ENCODE measurements at regions not wholly inside any gene's neighbourhood (a gene's known extent, or its start where the extent isn't known, plus 50 kb on each side); places are given as distances from the start of the nearest gene placed in this dataset.

- no peaks in the 10 kb centered on the region for H3K36me3 ChIP-seq (ENCODE audit: control insufficient read depth in 5 of 5, insufficient read depth in 5 of 5, low read length in 5 of 5)
- H3K4me3 ChIP-seq (ENCODE audit: low read depth in 1 of 5, low read length in 5 of 5) = no peak overlapping the region
- H3K9me3 ChIP-seq (ENCODE audit: control insufficient read depth in 5 of 5, low read length in 5 of 5) = no peaks in the 10 kb centered on the region
- H3K27me3 ChIP-seq (ENCODE audit: control insufficient read depth in 5 of 5, insufficient read depth in 4 of 5, low read length in 5 of 5) = peaks cover 0 to 3% (median 0%) of the 10 kb centered on the region in 5 donors
- H3K27ac ChIP-seq (ENCODE audit: low read depth, low read length) = no peak overlapping the region
- H3K9ac ChIP-seq (ENCODE audit: low read length in 5 of 5) = no peak overlapping the region
- no peaks in the 10 kb centered on the region for H3K4me1 ChIP-seq (ENCODE audit: control insufficient read depth in 5 of 5, insufficient read depth in 5 of 5, low read length in 5 of 5)
Observed at GRCh38 chrX:94414746-94415145, 740.7 kb downstream of the FAM133A start.

- Histone ChIP-seq H3K9me3 (ENCODE audit: control insufficient read depth in 5 of 5, low read length in 5 of 5) (no peaks in the 10 kb centered on the region), H3K4me3 (ENCODE audit: low read depth in 1 of 5, low read length in 5 of 5) (no peak overlapping the region), H3K27me3 (ENCODE audit: control insufficient read depth in 5 of 5, insufficient read depth in 4 of 5, low read length in 5 of 5) (peaks cover 0 to 3% (median 0%) of the 10 kb centered on the region in 5 donors), H3K9ac (ENCODE audit: low read length in 5 of 5) (no peak overlapping the region), H3K4me1 (ENCODE audit: control insufficient read depth in 5 of 5, insufficient read depth in 5 of 5, low read length in 5 of 5) (no peaks in the 10 kb centered on the region), H3K27ac (ENCODE audit: low read depth, low read length) (no peak overlapping the region), H3K36me3 (ENCODE audit: control insufficient read depth in 5 of 5, insufficient read depth in 5 of 5, low read length in 5 of 5) (no peaks in the 10 kb centered on the region)
Observed at GRCh38 chrX:94418065-94418464, 744.1 kb downstream of the FAM133A start.

DNA sequence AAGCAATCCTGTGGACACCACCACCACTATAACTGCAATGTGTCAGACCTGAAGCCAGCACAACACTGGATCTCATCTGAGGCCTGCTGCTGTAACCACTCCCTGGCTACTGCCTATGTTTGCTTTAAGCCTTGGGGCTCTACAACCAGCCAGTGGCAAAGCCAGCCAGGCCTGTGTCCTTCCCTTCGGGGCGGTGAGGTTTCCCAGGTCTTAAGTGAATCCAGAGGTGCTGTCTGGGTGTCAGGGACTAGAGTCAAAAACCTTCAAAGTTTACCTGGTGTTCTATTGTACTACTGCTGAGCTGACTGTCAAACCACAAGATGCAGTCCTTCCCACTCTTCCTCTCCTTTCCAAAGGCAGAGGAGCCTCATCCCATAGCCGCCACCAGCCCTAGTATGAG is 750.5 kb downstream of the FAM133A start:
- Histone ChIP-seq H3K36me3 (ENCODE audit: control insufficient read depth in 5 of 5, insufficient read depth in 5 of 5, low read length in 5 of 5) (no peaks in the 10 kb centered on the region), H3K9me3 (ENCODE audit: control insufficient read depth in 5 of 5, low read length in 5 of 5) (no peaks in the 10 kb centered on the region), H3K9ac (ENCODE audit: low read length in 5 of 5) (no peak overlapping the region), H3K4me1 (ENCODE audit: control insufficient read depth in 5 of 5, insufficient read depth in 5 of 5, low read length in 5 of 5) (no peaks in the 10 kb centered on the region), H3K27ac (ENCODE audit: low read depth, low read length) (no peak overlapping the region), H3K4me3 (ENCODE audit: low read depth in 1 of 5, low read length in 5 of 5) (no peak overlapping the region), H3K27me3 (ENCODE audit: control insufficient read depth in 5 of 5, insufficient read depth in 4 of 5, low read length in 5 of 5) (peaks cover 0 to 7% (median 0%) of the 10 kb centered on the region in 5 donors)

DNA sequence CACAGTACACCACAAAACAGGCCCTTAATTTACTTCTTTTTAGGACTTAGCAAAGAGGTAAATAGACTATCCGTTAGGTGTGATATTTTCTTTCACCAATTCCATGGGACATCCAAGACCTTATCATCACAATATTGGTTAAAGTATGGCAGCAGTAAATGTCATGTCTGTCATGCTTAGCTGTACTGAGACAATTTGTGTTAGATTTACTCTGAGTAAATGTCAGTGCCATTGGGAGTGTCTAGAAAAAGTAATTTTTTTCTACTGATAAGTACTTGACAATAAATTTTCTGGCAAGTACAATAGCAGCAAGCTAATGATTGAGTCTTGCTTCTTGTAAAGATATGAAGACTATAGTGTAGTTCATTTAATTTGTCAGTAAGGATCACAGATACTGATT is 756.1 kb downstream of the FAM133A start:
- Histone ChIP-seq H3K4me1 (ENCODE audit: control insufficient read depth in 5 of 5, insufficient read depth in 5 of 5, low read length in 5 of 5) (no peaks in the 10 kb centered on the region), H3K27ac (ENCODE audit: low read depth, low read length) (no peak overlapping the region), H3K9me3 (ENCODE audit: control insufficient read depth in 5 of 5, low read length in 5 of 5) (no peaks in the 10 kb centered on the region), H3K27me3 (ENCODE audit: control insufficient read depth in 5 of 5, insufficient read depth in 4 of 5, low read length in 5 of 5) (no peaks in the 10 kb centered on the region), H3K36me3 (ENCODE audit: control insufficient read depth in 5 of 5, insufficient read depth in 5 of 5, low read length in 5 of 5) (no peaks in the 10 kb centered on the region), H3K9ac (ENCODE audit: low read length in 5 of 5) (no peak overlapping the region), H3K4me3 (ENCODE audit: low read depth in 1 of 5, low read length in 5 of 5) (no peak overlapping the region)

DNA sequence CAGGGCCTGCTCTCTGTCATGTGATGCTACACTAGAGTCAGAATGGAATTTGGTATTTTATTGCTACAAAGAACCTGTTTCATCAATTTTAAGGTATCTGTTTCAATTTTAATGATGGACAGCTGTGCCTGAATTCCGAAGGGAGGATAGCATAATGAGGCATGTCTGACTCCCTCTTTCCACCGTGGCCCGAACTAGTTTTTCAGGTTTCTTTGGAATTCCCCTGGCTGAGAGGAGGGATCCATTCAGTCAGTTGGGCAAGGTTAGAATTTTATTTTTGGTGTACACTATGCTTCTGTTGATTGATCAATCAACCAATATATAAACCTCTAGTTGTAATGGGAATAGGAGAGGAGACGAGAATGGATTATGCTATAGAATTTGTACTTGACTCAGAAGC is 761.8 kb downstream of the FAM133A start:
- Histone ChIP-seq H3K9ac (ENCODE audit: low read length in 5 of 5) (no peak overlapping the region), H3K36me3 (ENCODE audit: control insufficient read depth in 5 of 5, insufficient read depth in 5 of 5, low read length in 5 of 5) (no peaks in the 10 kb centered on the region), H3K4me1 (ENCODE audit: control insufficient read depth in 5 of 5, insufficient read depth in 5 of 5, low read length in 5 of 5) (no peaks in the 10 kb centered on the region), H3K27ac (ENCODE audit: low read depth, low read length) (no peak overlapping the region), H3K9me3 (ENCODE audit: control insufficient read depth in 5 of 5, low read length in 5 of 5) (no peaks in the 10 kb centered on the region), H3K4me3 (ENCODE audit: low read depth in 1 of 5, low read length in 5 of 5) (no peak overlapping the region), H3K27me3 (ENCODE audit: control insufficient read depth in 5 of 5, insufficient read depth in 4 of 5, low read length in 5 of 5) (no peaks in the 10 kb centered on the region)

DNA sequence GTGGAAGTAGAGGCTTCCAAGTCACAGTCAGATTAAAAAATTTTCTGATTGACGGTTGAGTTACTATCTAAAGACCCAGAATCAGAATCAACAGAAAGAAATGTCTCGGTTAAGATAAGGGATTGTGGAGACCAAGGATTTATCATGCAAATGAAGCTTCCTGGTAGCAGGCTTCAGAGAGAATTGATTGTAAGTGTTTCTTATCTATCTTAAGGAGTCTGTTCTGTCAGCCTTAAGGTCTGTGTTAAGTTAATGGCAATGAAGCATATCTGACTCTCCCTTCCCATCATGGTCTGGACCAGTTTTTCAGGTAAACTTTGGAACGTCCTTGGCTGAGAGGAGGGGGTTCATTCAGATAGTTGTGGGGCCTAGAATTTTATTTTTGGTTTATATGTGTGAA is 780.2 kb downstream of the FAM133A start:
- Histone ChIP-seq H3K27me3 (ENCODE audit: control insufficient read depth in 5 of 5, insufficient read depth in 4 of 5, low read length in 5 of 5) (no peaks in the 10 kb centered on the region), H3K4me3 (ENCODE audit: low read depth in 1 of 5, low read length in 5 of 5) (no peak overlapping the region), H3K4me1 (ENCODE audit: control insufficient read depth in 5 of 5, insufficient read depth in 5 of 5, low read length in 5 of 5) (no peaks in the 10 kb centered on the region), H3K27ac (ENCODE audit: low read depth, low read length) (no peak overlapping the region), H3K9ac (ENCODE audit: low read length in 5 of 5) (no peak overlapping the region), H3K36me3 (ENCODE audit: control insufficient read depth in 5 of 5, insufficient read depth in 5 of 5, low read length in 5 of 5) (no peaks in the 10 kb centered on the region), H3K9me3 (ENCODE audit: control insufficient read depth in 5 of 5, low read length in 5 of 5) (peaks cover 0 to 4% (median 0%) of the 10 kb centered on the region in 5 donors)

GRCh38 chrX:94454606-94455005 is 780.6 kb downstream of the FAM133A start:
- no peaks in the 10 kb centered on the region for H3K36me3 ChIP-seq (ENCODE audit: control insufficient read depth in 5 of 5, insufficient read depth in 5 of 5, low read length in 5 of 5)
- no peaks in the 10 kb centered on the region for H3K27me3 ChIP-seq (ENCODE audit: control insufficient read depth in 5 of 5, insufficient read depth in 4 of 5, low read length in 5 of 5)
- peaks cover 0 to 2% (median 0%) of the 10 kb centered on the region in 5 donors for H3K9me3 ChIP-seq (ENCODE audit: control insufficient read depth in 5 of 5, low read length in 5 of 5)
- no peak overlapping the region for H3K9ac ChIP-seq (ENCODE audit: low read length in 5 of 5)
- H3K4me3 ChIP-seq (ENCODE audit: low read depth in 1 of 5, low read length in 5 of 5) = no peak overlapping the region
- H3K27ac ChIP-seq (ENCODE audit: low read depth, low read length) = no peak overlapping the region
- H3K4me1 ChIP-seq (ENCODE audit: control insufficient read depth in 5 of 5, insufficient read depth in 5 of 5, low read length in 5 of 5) = no peaks in the 10 kb centered on the region

- Histone ChIP-seq H3K9ac (ENCODE audit: low read length in 5 of 5) (no peak overlapping the region), H3K36me3 (ENCODE audit: control insufficient read depth in 5 of 5, insufficient read depth in 5 of 5, low read length in 5 of 5) (no peaks in the 10 kb centered on the region), H3K27ac (ENCODE audit: low read depth, low read length) (no peak overlapping the region), H3K4me1 (ENCODE audit: control insufficient read depth in 5 of 5, insufficient read depth in 5 of 5, low read length in 5 of 5) (no peaks in the 10 kb centered on the region), H3K4me3 (ENCODE audit: low read depth in 1 of 5, low read length in 5 of 5) (no peak overlapping the region), H3K27me3 (ENCODE audit: control insufficient read depth in 5 of 5, insufficient read depth in 4 of 5, low read length in 5 of 5) (no peaks in the 10 kb centered on the region), H3K9me3 (ENCODE audit: control insufficient read depth in 5 of 5, low read length in 5 of 5) (no peaks in the 10 kb centered on the region)
Observed at GRCh38 chrX:94455782-94456181, 781.8 kb downstream of the FAM133A start.

GRCh38 chrX:94492541-94492940 is 818.5 kb downstream of the FAM133A start:
- no peaks in the 10 kb centered on the region for H3K4me1 ChIP-seq (ENCODE audit: control insufficient read depth in 5 of 5, insufficient read depth in 5 of 5, low read length in 5 of 5)
- peaks cover 0 to 7% (median 0%) of the 10 kb centered on the region in 5 donors for H3K27me3 ChIP-seq (ENCODE audit: control insufficient read depth in 5 of 5, insufficient read depth in 4 of 5, low read length in 5 of 5)
- no peak overlapping the region for H3K9ac ChIP-seq (ENCODE audit: low read length in 5 of 5)
- H3K36me3 ChIP-seq (ENCODE audit: control insufficient read depth in 5 of 5, insufficient read depth in 5 of 5, low read length in 5 of 5) = no peaks in the 10 kb centered on the region
- H3K9me3 ChIP-seq (ENCODE audit: control insufficient read depth in 5 of 5, low read length in 5 of 5) = no peaks in the 10 kb centered on the region
- no peak overlapping the region for H3K27ac ChIP-seq (ENCODE audit: low read depth, low read length)
- H3K4me3 ChIP-seq (ENCODE audit: low read depth in 1 of 5, low read length in 5 of 5) = no peak overlapping the region

DNA sequence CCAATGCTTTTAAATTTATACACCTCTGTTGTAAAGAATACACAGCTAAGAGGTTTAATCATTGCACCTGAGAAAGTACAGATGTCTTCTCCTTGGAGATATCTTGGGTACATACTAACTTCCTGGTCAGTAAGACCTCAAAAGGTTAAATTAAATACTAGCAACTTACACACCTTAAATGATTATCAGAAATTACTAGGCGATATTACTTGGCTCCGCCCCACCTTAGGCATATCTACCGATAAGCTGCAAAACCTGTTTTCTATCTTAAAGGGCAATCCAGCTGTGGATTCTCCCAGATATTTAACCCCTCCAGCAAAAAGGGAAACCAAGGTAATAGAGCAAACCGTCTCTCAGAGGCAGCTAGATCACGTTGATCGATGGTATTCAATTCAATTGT is 819.4 kb downstream of the FAM133A start:
- no peak overlapping the region for H3K27ac ChIP-seq (ENCODE audit: low read depth, low read length)
- H3K9ac ChIP-seq (ENCODE audit: low read length in 5 of 5) = no peak overlapping the region
- no peaks in the 10 kb centered on the region for H3K36me3 ChIP-seq (ENCODE audit: control insufficient read depth in 5 of 5, insufficient read depth in 5 of 5, low read length in 5 of 5)
- H3K4me1 ChIP-seq (ENCODE audit: control insufficient read depth in 5 of 5, insufficient read depth in 5 of 5, low read length in 5 of 5) = no peaks in the 10 kb centered on the region
- H3K27me3 ChIP-seq (ENCODE audit: control insufficient read depth in 5 of 5, insufficient read depth in 4 of 5, low read length in 5 of 5) = peaks cover 0 to 7% (median 0%) of the 10 kb centered on the region in 5 donors
- H3K9me3 ChIP-seq (ENCODE audit: control insufficient read depth in 5 of 5, low read length in 5 of 5) = no peaks in the 10 kb centered on the region
- no peak overlapping the region for H3K4me3 ChIP-seq (ENCODE audit: low read depth in 1 of 5, low read length in 5 of 5)

DNA sequence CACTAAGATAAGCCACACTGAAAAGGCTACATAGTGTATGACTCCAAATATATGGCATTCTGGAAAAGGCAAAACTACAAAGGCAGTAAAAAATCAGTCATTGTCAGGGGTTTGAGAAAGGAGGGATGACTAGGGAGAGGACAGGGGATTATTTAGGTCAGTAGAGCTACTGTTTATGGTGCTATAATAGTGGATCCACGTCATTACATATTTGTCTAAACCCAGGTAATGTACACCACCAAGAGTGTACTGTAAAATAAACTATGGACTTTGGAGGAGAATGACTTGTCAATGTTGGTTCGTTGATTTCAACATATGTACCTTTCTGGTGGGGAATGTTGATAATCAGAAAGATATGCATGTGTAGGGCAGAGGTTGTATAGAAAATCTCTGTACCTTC is 837.6 kb downstream of the FAM133A start:
- Histone ChIP-seq H3K4me1 (ENCODE audit: control insufficient read depth in 5 of 5, insufficient read depth in 5 of 5, low read length in 5 of 5) (no peaks in the 10 kb centered on the region), H3K36me3 (ENCODE audit: control insufficient read depth in 5 of 5, insufficient read depth in 5 of 5, low read length in 5 of 5) (no peaks in the 10 kb centered on the region), H3K9ac (ENCODE audit: low read length in 5 of 5) (no peak overlapping the region), H3K9me3 (ENCODE audit: control insufficient read depth in 5 of 5, low read length in 5 of 5) (no peaks in the 10 kb centered on the region), H3K4me3 (ENCODE audit: low read depth in 1 of 5, low read length in 5 of 5) (no peak overlapping the region), H3K27me3 (ENCODE audit: control insufficient read depth in 5 of 5, insufficient read depth in 4 of 5, low read length in 5 of 5) (no peaks in the 10 kb centered on the region), H3K27ac (ENCODE audit: low read depth, low read length) (no peak overlapping the region)
